HCT116 (cell line): ENCODE measurements at regions not wholly inside any gene's neighbourhood (a gene's known extent, or its start where the extent isn't known, plus 50 kb on each side); places are given as distances from the start of the nearest gene placed in this dataset.

Experiments used
- ATAC-seq: fragments of 200-7000 bp; cut with Tn5 transposase; 2 replicates; pipeline ENCODE4 v1.9.1; 2020; ENCODE audit warnings: mild to moderate bottlenecking, moderate library complexity
- BruUV-seq: library from RNA; stranded (reverse); fragments of 400-500 nt; replicated peaks from 2 replicates; lab custom pipeline; 2021; lab: Mats Ljungman, UMichigan
- CTCF ChIA-PET: fragments of 300-600 bp; sonication (Branson Sonifier 250); formaldehyde crosslinking; loops from one replicate; lab custom pipeline; 2021; ENCODE audit warnings: antibody characterized with exemption; lab: Charles Lee
- POLR2A ChIA-PET: fragments of 300-600, 350-600 bp; sonication (Branson Sonifier 250); formaldehyde crosslinking; loops from one replicate; lab custom pipeline; 2021; ENCODE audit warnings: antibody characterized with exemption; lab: Charles Lee
- RAD21 ChIA-PET, 2 experiments: fragments of 300-600 bp; sonication (Branson Sonifier 250); formaldehyde crosslinking; loops; one replicate each; lab custom pipeline; 2023; ENCODE audit warnings: low total read pairs in 2 of 2; ENCODE audit not compliant: uncharacterized antibody in 2 of 2, unreplicated experiment in 2 of 2, low non-redundant PET in 1 of 2; lab: Charles Lee
- DNase-seq: peaks from one replicate; pipeline ENCODE4 v3.0.0-alpha.2; 2010; ENCODE audit warnings: low read depth, low spot score
- H2AFZ ChIP-seq: fragments of 200-600 bp; shearing (Covaris generic), sonication (generic); 2 replicates; pipeline ENCODE4 v1.6.1; 2017; ENCODE audit warnings: low read depth, mixed run types, mixed read lengths, antibody characterized with exemption, low read length; ENCODE audit not compliant: poor library complexity, severe bottlenecking
- H3K27ac ChIP-seq: 2 replicates; pipeline ENCODE4 v1.5.1; 2012; ENCODE audit warnings: low read depth, low read length
- H3K27me3 ChIP-seq: fragments of 200-600 bp; sonication (generic); 2 replicates; pipeline ENCODE4 v1.6.1; 2016; ENCODE audit warnings: mixed run types, low read length, mixed read lengths; ENCODE audit not compliant: insufficient read depth
- H3K36me3 ChIP-seq, 2 experiments: fragments of 200-500 bp in 1 of 2; fragments of 200-600 bp in 1 of 2; sonication (Bioruptor generic) in 1 of 2; sonication (generic) in 1 of 2; 2 replicates each; pipeline versions ENCODE4 v1.5.1 to v1.6.1; 2014 to 2016; ENCODE audit warnings: low read length in 2 of 2, inconsistent platforms in 1 of 2, mixed read lengths in 1 of 2, mixed run types in 1 of 2; ENCODE audit not compliant: insufficient read depth in 2 of 2, control insufficient read depth in 1 of 2
- H3K4me1 ChIP-seq, 2 experiments: fragments of 200-600 bp in 1 of 2; sonication (generic) in 1 of 2; 2 replicates each; pipeline versions ENCODE4 v1.5.1 to v1.6.1; 2012 to 2017; ENCODE audit warnings: low read length in 2 of 2, inconsistent platforms in 1 of 2, mild to moderate bottlenecking in 1 of 2, mixed read lengths in 1 of 2, mixed run types in 1 of 2, moderate library complexity in 1 of 2; ENCODE audit not compliant: insufficient read depth in 2 of 2, control insufficient read depth in 1 of 2
- H3K4me2 ChIP-seq: fragments of 200-600 bp; sonication (generic); 2 replicates; pipeline ENCODE4 v1.6.1; 2017; ENCODE audit warnings: mixed run types, low read length, mixed read lengths
- H3K4me3 ChIP-seq, 2 experiments: fragments of 200-600 bp in 1 of 2; sonication (generic) in 1 of 2; replicated peaks in 1 of 2; 2 replicates each; pipeline ENCODE4 v1.5.1; 2011 to 2016; ENCODE audit warnings: low read length in 2 of 2, control low read depth in 1 of 2, low read depth in 1 of 2, mild to moderate bottlenecking in 1 of 2, mixed read lengths in 1 of 2, mixed run types in 1 of 2
- H3K79me2 ChIP-seq: fragments of 200-600 bp; sonication (generic); 2 replicates; pipeline ENCODE4 v1.6.1; 2017; ENCODE audit warnings: mild to moderate bottlenecking, mixed run types, low read length, moderate library complexity, mixed read lengths; ENCODE audit not compliant: insufficient read depth
- H3K9ac ChIP-seq: fragments of 200-600 bp; sonication (generic); 2 replicates; pipeline ENCODE4 v1.6.1; 2016; ENCODE audit warnings: low read length, mixed read lengths
- H3K9me2 ChIP-seq: fragments of 200-600 bp; sonication (generic), shearing (Covaris generic); 2 replicates; pipeline ENCODE4 v1.6.1; 2017; ENCODE audit warnings: mixed run types, mild to moderate bottlenecking, moderate library complexity; ENCODE audit not compliant: insufficient read depth
- H3K9me3 ChIP-seq, 2 experiments: fragments of 200-500 bp in 1 of 2; fragments of 200-600 bp in 1 of 2; sonication (Bioruptor generic) in 1 of 2; sonication (generic) in 1 of 2; 2 replicates each; pipeline ENCODE4 v1.6.1; 2014 to 2017; ENCODE audit warnings: low read length in 2 of 2, mixed read lengths in 2 of 2, inconsistent platforms in 1 of 2, low read depth in 1 of 2, mild to moderate bottlenecking in 1 of 2, mixed run types in 1 of 2, moderate library complexity in 1 of 2; ENCODE audit not compliant: control insufficient read depth in 1 of 2, insufficient read depth in 1 of 2
- H4K20me1 ChIP-seq: fragments of 200-600 bp; sonication (generic), shearing (Covaris generic); 2 replicates; pipeline ENCODE4 v1.6.1; 2017; ENCODE audit warnings: mixed run types, mild to moderate bottlenecking, moderate library complexity; ENCODE audit not compliant: insufficient read depth
- ATF3 ChIP-seq: IDR thresholded peaks from 2 replicates; pipeline ENCODE4 v1.6.1; 2012
- CBX3 ChIP-seq: IDR thresholded peaks from 2 replicates; pipeline ENCODE4 v1.6.1; 2012; ENCODE audit warnings: low read depth
- CEBPB ChIP-seq: IDR thresholded peaks from 2 replicates; pipeline ENCODE4 v1.6.1; 2012; ENCODE audit warnings: low read depth
- CTCF ChIP-seq, 3 experiments: fragments of 200-600 bp in 1 of 3; sonication (generic) in 1 of 3; IDR thresholded peaks in 2 of 3; conservative IDR thresholded peaks in 1 of 3; 2 replicates each; pipeline ENCODE4 v1.5.1; 2012 to 2017; ENCODE audit warnings: low read depth in 2 of 3, low read length in 2 of 3, antibody characterized with exemption in 1 of 3, borderline replicate concordance in 1 of 3, control low read depth in 1 of 3, mild to moderate bottlenecking in 1 of 3, mixed read lengths in 1 of 3, mixed run types in 1 of 3, moderate library complexity in 1 of 3; ENCODE audit not compliant: insufficient read depth in 1 of 3
- EZH2 ChIP-seq: fragments of 200-600 bp; sonication (generic); IDR thresholded peaks from 2 replicates; pipeline ENCODE4 v1.6.1; 2017; ENCODE audit warnings: antibody characterized with exemption, mixed run types
- EZH2phosphoT487 ChIP-seq: fragments of 200-600 bp; IDR thresholded peaks from 2 replicates; pipeline ENCODE4 v1.6.1; 2018; ENCODE audit warnings: antibody characterized with exemption, borderline replicate concordance
- FOSL1 ChIP-seq: IDR thresholded peaks from 2 replicates; pipeline ENCODE4 v1.6.1; 2012; ENCODE audit warnings: low read depth
- JUND ChIP-seq: IDR thresholded peaks from 2 replicates; pipeline ENCODE4 v1.6.1; 2012
- RAD21 ChIP-seq: IDR thresholded peaks from 2 replicates; pipeline ENCODE4 v1.6.1; 2012; ENCODE audit warnings: low read depth, mild to moderate bottlenecking
- SIN3A ChIP-seq: IDR thresholded peaks from 2 replicates; pipeline ENCODE4 v1.6.1; 2012; ENCODE audit warnings: low read depth
- SP1 ChIP-seq: IDR thresholded peaks from 2 replicates; pipeline ENCODE4 v1.6.1; 2012; ENCODE audit warnings: low read depth
- SRF ChIP-seq: IDR thresholded peaks from 2 replicates; pipeline ENCODE4 v1.6.1; 2012; ENCODE audit warnings: low read depth
- TCF7L2 ChIP-seq: IDR thresholded peaks from 2 replicates; pipeline ENCODE4 v1.7.0; 2011; ENCODE audit warnings: borderline replicate concordance, inconsistent platforms; ENCODE audit not compliant: insufficient read depth, insufficient read length; ENCODE audit errors: extremely low read depth
- YY1 ChIP-seq: IDR thresholded peaks from 2 replicates; pipeline ENCODE4 v1.6.1; 2011; ENCODE audit warnings: low read length, low read depth, moderate library complexity, mild to moderate bottlenecking; ENCODE audit not compliant: insufficient replicate concordance; ENCODE audit errors: extremely low read depth
- ZFX ChIP-seq: fragments of 450-650 bp; IDR thresholded peaks from 2 replicates; pipeline ENCODE4 v1.6.1; 2017
- ZNF274 ChIP-seq: fragments of 200-500 bp; sonication (Bioruptor generic); IDR thresholded peaks from 2 replicates; pipeline ENCODE4 v1.6.1; 2014; ENCODE audit warnings: mild to moderate bottlenecking, low read depth, low read length, inconsistent platforms
- intact Hi-C: fragments of 100-400 bp; cut with micrococcal nuclease; formaldehyde crosslinking; loops from 2 replicates; pipeline ENCODE4 v1.10.0; 2022
- TF ChIP-seq, protein P1 (sequence below): IDR thresholded peaks from 2 replicates; pipeline ENCODE4 v1.6.1; 2012; ENCODE audit warnings: low read depth
- TF ChIP-seq, protein P2 (sequence below): IDR thresholded peaks from 2 replicates; pipeline ENCODE4 v1.6.1; 2011; ENCODE audit warnings: mild to moderate bottlenecking, low read length, moderate library complexity; ENCODE audit not compliant: insufficient replicate concordance; ENCODE audit errors: extremely low read depth
- TF ChIP-seq, protein P3 (sequence below): IDR thresholded peaks from 2 replicates; pipeline ENCODE4 v1.6.1; 2012

GRCh38 chr2:176595986-176596385 is 326.7 kb downstream of the MTX2 start:
- Histone ChIP-seq H3K4me1 (no peaks in the 10 kb centered on the region), H4K20me1 (no peaks in the 10 kb centered on the region), H3K27me3 (no peaks in the 10 kb centered on the region), H2AFZ (no peak overlapping the region), H3K9ac (no peak overlapping the region), H3K79me2 (no peaks in the 10 kb centered on the region), H3K36me3 (no peaks in the 10 kb centered on the region), H3K9me3 (no peaks in the 10 kb centered on the region), H3K4me3 (no peak overlapping the region), H3K27ac (no peak overlapping the region), H3K4me2 (no peak overlapping the region), H3K9me2 (no peaks in the 10 kb centered on the region)
- DNase-seq (no peak), ATAC-seq (no peak)
- TF ChIP-seq SRF (no peak), EZH2 (no peak), YY1 (no peak), SP1 (no peak), CEBPB (no peak), TCF7L2 (no peak), ZNF274 (no peak), ZFX (no peak), FOSL1 (no peak), RAD21 (no peak), JUND (no peak), SIN3A (no peak), CBX3 (no peak), CTCF (IDR thresholded peaks at IDR 0.05 in 2 of 3, conservative IDR thresholded peaks at IDR 0.05 in 1 of 3; ENCODE audit: borderline replicate concordance in 1 of 3, insufficient read depth in 1 of 3, low read depth in 2 of 3, low read length in 2 of 3) (no peak), EZH2phosphoT487 (no peak), ATF3 (no peak)
- TF ChIP-seq, protein P1, sequence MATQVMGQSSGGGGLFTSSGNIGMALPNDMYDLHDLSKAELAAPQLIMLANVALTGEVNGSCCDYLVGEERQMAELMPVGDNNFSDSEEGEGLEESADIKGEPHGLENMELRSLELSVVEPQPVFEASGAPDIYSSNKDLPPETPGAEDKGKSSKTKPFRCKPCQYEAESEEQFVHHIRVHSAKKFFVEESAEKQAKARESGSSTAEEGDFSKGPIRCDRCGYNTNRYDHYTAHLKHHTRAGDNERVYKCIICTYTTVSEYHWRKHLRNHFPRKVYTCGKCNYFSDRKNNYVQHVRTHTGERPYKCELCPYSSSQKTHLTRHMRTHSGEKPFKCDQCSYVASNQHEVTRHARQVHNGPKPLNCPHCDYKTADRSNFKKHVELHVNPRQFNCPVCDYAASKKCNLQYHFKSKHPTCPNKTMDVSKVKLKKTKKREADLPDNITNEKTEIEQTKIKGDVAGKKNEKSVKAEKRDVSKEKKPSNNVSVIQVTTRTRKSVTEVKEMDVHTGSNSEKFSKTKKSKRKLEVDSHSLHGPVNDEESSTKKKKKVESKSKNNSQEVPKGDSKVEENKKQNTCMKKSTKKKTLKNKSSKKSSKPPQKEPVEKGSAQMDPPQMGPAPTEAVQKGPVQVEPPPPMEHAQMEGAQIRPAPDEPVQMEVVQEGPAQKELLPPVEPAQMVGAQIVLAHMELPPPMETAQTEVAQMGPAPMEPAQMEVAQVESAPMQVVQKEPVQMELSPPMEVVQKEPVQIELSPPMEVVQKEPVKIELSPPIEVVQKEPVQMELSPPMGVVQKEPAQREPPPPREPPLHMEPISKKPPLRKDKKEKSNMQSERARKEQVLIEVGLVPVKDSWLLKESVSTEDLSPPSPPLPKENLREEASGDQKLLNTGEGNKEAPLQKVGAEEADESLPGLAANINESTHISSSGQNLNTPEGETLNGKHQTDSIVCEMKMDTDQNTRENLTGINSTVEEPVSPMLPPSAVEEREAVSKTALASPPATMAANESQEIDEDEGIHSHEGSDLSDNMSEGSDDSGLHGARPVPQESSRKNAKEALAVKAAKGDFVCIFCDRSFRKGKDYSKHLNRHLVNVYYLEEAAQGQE: no peak
- TF ChIP-seq, protein P2, sequence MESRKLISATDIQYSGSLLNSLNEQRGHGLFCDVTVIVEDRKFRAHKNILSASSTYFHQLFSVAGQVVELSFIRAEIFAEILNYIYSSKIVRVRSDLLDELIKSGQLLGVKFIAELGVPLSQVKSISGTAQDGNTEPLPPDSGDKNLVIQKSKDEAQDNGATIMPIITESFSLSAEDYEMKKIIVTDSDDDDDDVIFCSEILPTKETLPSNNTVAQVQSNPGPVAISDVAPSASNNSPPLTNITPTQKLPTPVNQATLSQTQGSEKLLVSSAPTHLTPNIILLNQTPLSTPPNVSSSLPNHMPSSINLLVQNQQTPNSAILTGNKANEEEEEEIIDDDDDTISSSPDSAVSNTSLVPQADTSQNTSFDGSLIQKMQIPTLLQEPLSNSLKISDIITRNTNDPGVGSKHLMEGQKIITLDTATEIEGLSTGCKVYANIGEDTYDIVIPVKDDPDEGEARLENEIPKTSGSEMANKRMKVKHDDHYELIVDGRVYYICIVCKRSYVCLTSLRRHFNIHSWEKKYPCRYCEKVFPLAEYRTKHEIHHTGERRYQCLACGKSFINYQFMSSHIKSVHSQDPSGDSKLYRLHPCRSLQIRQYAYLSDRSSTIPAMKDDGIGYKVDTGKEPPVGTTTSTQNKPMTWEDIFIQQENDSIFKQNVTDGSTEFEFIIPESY: no peak
- TF ChIP-seq, protein P3, sequence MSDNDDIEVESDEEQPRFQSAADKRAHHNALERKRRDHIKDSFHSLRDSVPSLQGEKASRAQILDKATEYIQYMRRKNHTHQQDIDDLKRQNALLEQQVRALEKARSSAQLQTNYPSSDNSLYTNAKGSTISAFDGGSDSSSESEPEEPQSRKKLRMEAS: no peak
- ChIA-PET POLR2A (no interaction called here), RAD21 (no interaction called here), CTCF (interaction anchor here (1.7 kb wide), 1 partner anchor 42 kb away, joined by 5 read pairs; no protein-coding TSS in a partner anchor)
- intact Hi-C loops: no loop called here
- BruUV-seq: no TSS peak
